ENCODE measurements at regions not wholly inside any gene's neighbourhood (a gene's known extent, or its start where the extent isn't known, plus 50 kb on each side); places are given as distances from the start of the nearest gene placed in this dataset.

DNA sequence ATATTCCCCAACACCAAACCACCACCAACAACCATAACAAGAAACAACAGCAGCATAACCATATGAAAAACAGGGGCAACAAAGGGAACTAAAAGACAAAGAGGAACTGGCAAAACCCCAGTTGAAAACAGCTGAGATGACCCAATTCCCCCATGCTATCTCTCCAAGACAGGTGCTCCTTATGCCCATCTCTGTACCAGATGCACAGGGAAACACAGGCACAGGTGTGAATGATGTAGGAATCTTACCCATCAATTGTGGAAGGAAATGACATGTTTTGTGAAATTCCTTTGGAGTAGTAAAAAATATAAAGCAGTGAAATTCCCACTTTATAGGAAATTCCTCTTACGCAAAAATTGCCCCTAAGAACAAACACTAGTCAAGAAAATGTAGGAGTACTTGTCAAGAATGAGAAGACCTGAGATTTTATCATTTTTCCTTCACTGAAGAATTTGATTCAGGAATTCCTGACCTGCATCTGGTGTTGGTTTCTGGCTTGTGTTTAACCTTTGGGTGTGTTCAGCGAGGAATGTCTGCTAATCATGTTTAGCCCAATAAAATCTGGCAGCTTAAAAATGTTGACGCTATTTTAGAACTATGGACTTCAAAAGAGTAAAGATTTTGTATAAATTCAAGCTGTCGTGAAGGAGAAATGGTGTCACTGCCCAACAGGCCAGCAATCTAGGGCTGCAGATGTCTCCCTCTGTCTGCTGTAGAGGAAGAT, 67.7 kb upstream of the ARHGAP28 start:
- TF ChIP-seq ZNF138 (CRISPR knock-in tag; IDR thresholded peaks at IDR 0.05; ENCODE audit: low read depth), result no peak
- TF ChIP-seq, protein P1, sequence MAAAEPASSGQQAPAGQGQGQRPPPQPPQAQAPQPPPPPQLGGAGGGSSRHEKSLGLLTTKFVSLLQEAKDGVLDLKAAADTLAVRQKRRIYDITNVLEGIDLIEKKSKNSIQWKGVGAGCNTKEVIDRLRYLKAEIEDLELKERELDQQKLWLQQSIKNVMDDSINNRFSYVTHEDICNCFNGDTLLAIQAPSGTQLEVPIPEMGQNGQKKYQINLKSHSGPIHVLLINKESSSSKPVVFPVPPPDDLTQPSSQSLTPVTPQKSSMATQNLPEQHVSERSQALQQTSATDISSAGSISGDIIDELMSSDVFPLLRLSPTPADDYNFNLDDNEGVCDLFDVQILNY (CRISPR knock-in tag; conservative IDR thresholded peaks at IDR 0.05), result no peak
- TF ChIP-seq, protein P2, sequence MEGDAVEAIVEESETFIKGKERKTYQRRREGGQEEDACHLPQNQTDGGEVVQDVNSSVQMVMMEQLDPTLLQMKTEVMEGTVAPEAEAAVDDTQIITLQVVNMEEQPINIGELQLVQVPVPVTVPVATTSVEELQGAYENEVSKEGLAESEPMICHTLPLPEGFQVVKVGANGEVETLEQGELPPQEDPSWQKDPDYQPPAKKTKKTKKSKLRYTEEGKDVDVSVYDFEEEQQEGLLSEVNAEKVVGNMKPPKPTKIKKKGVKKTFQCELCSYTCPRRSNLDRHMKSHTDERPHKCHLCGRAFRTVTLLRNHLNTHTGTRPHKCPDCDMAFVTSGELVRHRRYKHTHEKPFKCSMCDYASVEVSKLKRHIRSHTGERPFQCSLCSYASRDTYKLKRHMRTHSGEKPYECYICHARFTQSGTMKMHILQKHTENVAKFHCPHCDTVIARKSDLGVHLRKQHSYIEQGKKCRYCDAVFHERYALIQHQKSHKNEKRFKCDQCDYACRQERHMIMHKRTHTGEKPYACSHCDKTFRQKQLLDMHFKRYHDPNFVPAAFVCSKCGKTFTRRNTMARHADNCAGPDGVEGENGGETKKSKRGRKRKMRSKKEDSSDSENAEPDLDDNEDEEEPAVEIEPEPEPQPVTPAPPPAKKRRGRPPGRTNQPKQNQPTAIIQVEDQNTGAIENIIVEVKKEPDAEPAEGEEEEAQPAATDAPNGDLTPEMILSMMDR (CRISPR knock-in tag; IDR thresholded peaks at IDR 0.05), result no peak
- no peak for TF ChIP-seq ZSCAN20 (CRISPR knock-in tag; IDR thresholded peaks at IDR 0.05; ENCODE audit: borderline replicate concordance)
- no peak for TF ChIP-seq EZH2 (conservative IDR thresholded peaks at IDR 0.05; ENCODE audit: low read depth, low read length)
- TF ChIP-seq NFE2L2 (IDR thresholded peaks at IDR 0.05; ENCODE audit: low read length), result no peak
